Parathyroid adenoma (tissue), 2 donors: ENCODE measurements at regions not wholly inside any gene's neighbourhood (a gene's known extent, or its start where the extent isn't known, plus 50 kb on each side); places are given as distances from the start of the nearest gene placed in this dataset.

Source experiments
- H2AFZ ChIP-seq: fragments of 300-600 bp; sonication (generic); one replicate; pipeline ENCODE4 v1.7.0; 2017; ENCODE audit warnings: antibody characterized with exemption, mild to moderate bottlenecking
- H3K27ac ChIP-seq: fragments of 300-600 bp; sonication (generic); one replicate; pipeline ENCODE4 v1.7.0; 2017
- H3K27me3 ChIP-seq: fragments of 300-600 bp; sonication (generic); one replicate; pipeline ENCODE4 v1.7.0; 2017; ENCODE audit warnings: low read length; ENCODE audit not compliant: control insufficient read depth, insufficient read depth
- H3K36me3 ChIP-seq: fragments of 300-600 bp; sonication (generic); one replicate; pipeline ENCODE4 v1.7.0; 2017; ENCODE audit warnings: low read length; ENCODE audit not compliant: control insufficient read depth, insufficient read depth
- H3K4me1 ChIP-seq: fragments of 300-600 bp; sonication (generic); one replicate; pipeline ENCODE4 v1.7.0; 2017; ENCODE audit warnings: control low read depth
- H3K4me2 ChIP-seq: fragments of 300-600 bp; sonication (generic); one replicate; pipeline ENCODE4 v1.7.0; 2017; ENCODE audit warnings: low read length
- H3K4me3 ChIP-seq: fragments of 300-600 bp; sonication (generic); one replicate; pipeline ENCODE4 v1.7.0; 2017; ENCODE audit warnings: low read depth, low read length
- H3K79me2 ChIP-seq: fragments of 300-600 bp; sonication (generic); one replicate; pipeline ENCODE4 v1.7.0; 2017; ENCODE audit warnings: control low read depth
- H3K9ac ChIP-seq: fragments of 300-600 bp; sonication (generic); one replicate; pipeline ENCODE4 v1.7.0; 2017; ENCODE audit warnings: mild to moderate bottlenecking
- H3K9me3 ChIP-seq: fragments of 300-600 bp; sonication (generic); one replicate; pipeline ENCODE4 v1.7.0; 2017; ENCODE audit warnings: low read length; ENCODE audit not compliant: control insufficient read depth
- TF ChIP-seq, protein P1 (sequence below): fragments of 300-600 bp; sonication (generic); IDR thresholded peaks from one replicate; pipeline ENCODE4 v1.7.0; 2017; ENCODE audit warnings: antibody characterized with exemption, mild to moderate bottlenecking
- donor health status: primary hyperparathyroidism.

DNA sequence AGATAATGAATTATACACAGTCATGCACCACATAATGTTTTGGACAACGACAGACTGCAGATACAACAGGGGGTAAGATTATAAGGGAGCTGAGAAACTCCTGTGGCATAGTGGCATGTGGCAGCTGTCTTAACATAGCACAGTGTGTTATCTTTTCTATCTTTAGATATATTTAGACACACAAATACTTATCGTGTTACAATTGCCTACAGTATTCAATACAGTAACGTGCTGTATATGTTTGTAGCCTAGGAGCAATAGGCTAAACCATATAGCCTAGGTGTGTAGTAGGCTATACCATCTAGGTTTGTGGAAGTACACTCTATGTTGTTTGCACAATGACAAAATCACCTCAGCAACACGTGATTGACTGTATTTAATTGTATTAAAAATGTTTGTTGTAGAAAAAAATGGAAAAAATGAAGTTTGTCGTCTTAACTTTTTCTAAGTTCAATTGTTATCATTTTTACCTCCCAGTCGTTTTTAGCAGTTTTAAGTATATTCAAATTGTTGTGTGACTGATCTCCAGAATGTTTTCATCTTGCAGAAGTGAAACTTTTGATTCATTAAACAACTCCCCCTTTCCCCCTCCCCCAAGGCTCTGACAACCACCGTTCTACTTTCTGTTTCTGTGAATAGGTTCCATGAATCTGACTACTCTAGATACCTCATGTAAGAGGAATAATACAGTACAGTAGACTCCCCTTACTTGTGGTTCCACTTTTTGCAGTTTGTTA lies 351.0 kb upstream of the B3GALT2 start:
- Histone ChIP-seq H3K79me2 (no peaks in the 10 kb centered on the region), H3K4me3 (no peak overlapping the region), H3K4me2 (no peak overlapping the region), H3K36me3 (no peaks in the 10 kb centered on the region), H3K9me3 (no peaks in the 10 kb centered on the region), H3K27ac (no peak overlapping the region), H3K4me1 (no peaks in the 10 kb centered on the region), H2AFZ (no peak overlapping the region), H3K27me3 (no peaks in the 10 kb centered on the region), H3K9ac (no peak overlapping the region)
- TF ChIP-seq, protein P1, sequence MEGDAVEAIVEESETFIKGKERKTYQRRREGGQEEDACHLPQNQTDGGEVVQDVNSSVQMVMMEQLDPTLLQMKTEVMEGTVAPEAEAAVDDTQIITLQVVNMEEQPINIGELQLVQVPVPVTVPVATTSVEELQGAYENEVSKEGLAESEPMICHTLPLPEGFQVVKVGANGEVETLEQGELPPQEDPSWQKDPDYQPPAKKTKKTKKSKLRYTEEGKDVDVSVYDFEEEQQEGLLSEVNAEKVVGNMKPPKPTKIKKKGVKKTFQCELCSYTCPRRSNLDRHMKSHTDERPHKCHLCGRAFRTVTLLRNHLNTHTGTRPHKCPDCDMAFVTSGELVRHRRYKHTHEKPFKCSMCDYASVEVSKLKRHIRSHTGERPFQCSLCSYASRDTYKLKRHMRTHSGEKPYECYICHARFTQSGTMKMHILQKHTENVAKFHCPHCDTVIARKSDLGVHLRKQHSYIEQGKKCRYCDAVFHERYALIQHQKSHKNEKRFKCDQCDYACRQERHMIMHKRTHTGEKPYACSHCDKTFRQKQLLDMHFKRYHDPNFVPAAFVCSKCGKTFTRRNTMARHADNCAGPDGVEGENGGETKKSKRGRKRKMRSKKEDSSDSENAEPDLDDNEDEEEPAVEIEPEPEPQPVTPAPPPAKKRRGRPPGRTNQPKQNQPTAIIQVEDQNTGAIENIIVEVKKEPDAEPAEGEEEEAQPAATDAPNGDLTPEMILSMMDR, result no peak

DNA sequence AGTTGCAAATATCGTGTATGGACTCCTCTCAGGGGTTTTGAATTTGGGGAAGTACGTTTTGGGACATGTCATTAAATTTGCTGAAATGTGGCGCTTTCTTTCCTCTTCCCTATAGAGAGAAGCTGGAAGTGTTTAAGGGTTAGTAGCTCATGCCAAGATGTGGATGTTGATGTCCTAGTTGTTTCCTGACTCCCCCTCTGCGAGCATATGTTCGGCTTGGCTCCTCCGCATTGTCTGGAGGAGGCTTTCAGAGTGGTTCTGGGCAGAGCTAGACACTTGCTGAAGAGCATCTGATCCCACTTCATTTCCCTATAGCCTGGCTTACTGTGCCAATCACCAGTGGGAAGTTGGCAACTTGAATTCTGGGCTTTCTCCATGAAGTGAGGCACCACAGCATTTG lies 347.4 kb upstream of the B3GALT2 start:
- no peaks in the 10 kb centered on the region for H3K4me1 ChIP-seq
- H3K27ac ChIP-seq, result no peak overlapping the region
- TF ChIP-seq, protein P1, result no peak
- no peaks in the 10 kb centered on the region for H3K36me3 ChIP-seq
- H3K27me3 ChIP-seq, result no peaks in the 10 kb centered on the region
- no peaks in the 10 kb centered on the region for H3K79me2 ChIP-seq
- no peaks in the 10 kb centered on the region for H3K9me3 ChIP-seq
- no peak overlapping the region for H3K4me3 ChIP-seq
- no peak overlapping the region for H3K4me2 ChIP-seq
- no peak overlapping the region for H2AFZ ChIP-seq
- H3K9ac ChIP-seq, result no peak overlapping the region

DNA sequence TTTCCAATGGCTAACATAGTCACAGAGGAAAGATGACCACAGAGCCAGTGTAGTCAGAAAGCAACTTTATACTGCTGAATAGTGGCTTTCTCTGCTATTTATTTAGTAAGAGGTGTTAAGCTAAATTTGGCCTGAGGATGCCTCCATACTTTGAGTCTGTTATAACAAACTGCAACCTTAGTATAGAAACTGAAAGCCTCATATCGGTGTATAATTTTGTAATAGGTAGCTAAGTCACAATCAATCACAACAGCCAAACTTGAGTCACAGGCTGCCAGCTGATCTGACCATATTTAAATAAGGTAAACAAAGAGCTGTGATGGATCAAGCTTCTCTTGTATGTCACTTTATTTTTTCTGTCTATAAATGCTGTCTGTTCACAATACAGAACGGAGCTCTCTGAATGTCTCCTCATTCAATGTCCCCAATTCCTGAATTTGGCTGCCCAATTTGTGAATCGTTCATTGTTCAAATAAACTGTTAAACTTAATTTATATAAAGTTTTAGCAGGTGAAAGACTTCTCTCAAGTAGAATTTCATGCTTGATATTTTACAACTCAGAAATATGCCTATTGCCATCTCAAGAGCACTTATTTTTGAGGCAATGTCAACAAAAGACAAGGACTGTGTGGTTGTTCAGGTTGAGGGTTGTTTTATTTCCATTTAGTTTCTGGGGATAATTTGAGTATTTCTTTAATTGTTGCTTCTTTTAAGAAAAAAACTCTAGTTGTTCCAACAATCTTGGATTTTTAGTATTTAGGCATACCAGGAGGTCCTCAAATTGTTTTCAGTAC lies 339.7 kb upstream of the B3GALT2 start:
- Histone ChIP-seq H2AFZ (no peak overlapping the region), H3K27ac (no peak overlapping the region)
- TF ChIP-seq, protein P1, result no peak

DNA sequence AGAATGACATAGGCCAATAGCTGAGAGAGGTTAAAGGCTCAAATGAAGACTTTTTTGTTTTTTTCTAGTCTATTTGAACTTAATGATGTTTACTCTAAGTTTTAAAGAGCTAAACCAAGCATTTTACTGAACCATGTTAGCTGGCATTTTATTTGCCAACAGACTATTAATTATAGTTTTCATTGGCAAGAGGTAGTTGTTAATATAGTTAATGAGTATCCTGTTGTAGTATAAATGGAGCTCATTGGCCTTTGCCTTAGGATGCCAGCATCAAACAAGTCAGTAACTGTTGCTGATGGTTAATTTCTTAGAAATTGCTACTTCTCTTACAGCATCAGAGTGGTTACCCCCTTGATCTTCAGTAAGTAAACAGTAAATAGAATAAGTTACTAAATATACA lies 339.0 kb upstream of the B3GALT2 start:
- Histone ChIP-seq H3K4me3 (no peak overlapping the region), H3K79me2 (no peaks in the 10 kb centered on the region), H3K36me3 (no peaks in the 10 kb centered on the region), H3K27me3 (no peaks in the 10 kb centered on the region), H3K27ac (no peak overlapping the region), H2AFZ (no peak overlapping the region), H3K4me2 (no peak overlapping the region), H3K4me1 (no peaks in the 10 kb centered on the region), H3K9ac (no peak overlapping the region), H3K9me3 (no peaks in the 10 kb centered on the region)
- TF ChIP-seq, protein P1, result no peak

More for the DNA sequence above, 339.7 kb upstream of the B3GALT2 start:
- Histone ChIP-seq H3K4me1 (no peaks in the 10 kb centered on the region), H3K9me3 (no peaks in the 10 kb centered on the region), H3K9ac (no peak overlapping the region), H3K27me3 (no peaks in the 10 kb centered on the region), H3K4me2 (no peak overlapping the region), H3K79me2 (no peaks in the 10 kb centered on the region), H3K36me3 (no peaks in the 10 kb centered on the region), H3K4me3 (no peak overlapping the region)
